Smooth muscle cell (in vitro differentiated cells): ENCODE measurements at regions not wholly inside any gene's neighbourhood (a gene's known extent, or its start where the extent isn't known, plus 50 kb on each side); places are given as distances from the start of the nearest gene placed in this dataset.

Experiments
- DNase-seq: peaks from one replicate; lab custom pipeline; 2025; ENCODE audit not compliant: unreplicated experiment; lab: John Stamatoyannopoulos, UW
- H2AFZ ChIP-seq: fragments of 200-600 bp; sonication (generic); 2 replicates; pipeline ENCODE4 v1.6.0; 2016; ENCODE audit warnings: antibody characterized with exemption, low read depth, mild to moderate bottlenecking
- H3F3A ChIP-seq: fragments of 200-600 bp; sonication (generic); 2 replicates; pipeline ENCODE4 v1.6.0; 2017; ENCODE audit warnings: antibody characterized with exemption, low read depth
- H3K27ac ChIP-seq: fragments of 200-600 bp; sonication (generic); 2 replicates; pipeline ENCODE4 v1.5.1; 2016; ENCODE audit warnings: low read depth, mild to moderate bottlenecking
- H3K27me3 ChIP-seq: fragments of 200-600 bp; sonication (generic); 2 replicates; pipeline ENCODE4 v1.6.1; 2016; ENCODE audit warnings: low read depth, mild to moderate bottlenecking
- H3K36me3 ChIP-seq: fragments of 200-600 bp; sonication (generic); 2 replicates; pipeline ENCODE4 v1.5.1; 2016; ENCODE audit warnings: low read depth
- H3K4me1 ChIP-seq: fragments of 200-600 bp; sonication (generic); 2 replicates; pipeline ENCODE4 v1.5.1; 2016; ENCODE audit warnings: low read depth
- H3K4me2 ChIP-seq: fragments of 200-600 bp; sonication (generic); 2 replicates; pipeline ENCODE4 v1.6.0; 2016; ENCODE audit warnings: mild to moderate bottlenecking
- H3K4me3 ChIP-seq: fragments of 200-600 bp; sonication (generic); 2 replicates; pipeline ENCODE4 v1.5.1; 2016; ENCODE audit warnings: mild to moderate bottlenecking
- H3K79me2 ChIP-seq: fragments of 200-600 bp; sonication (generic); 2 replicates; pipeline ENCODE4 v1.6.0; 2016; ENCODE audit warnings: low read depth, mild to moderate bottlenecking
- H3K9ac ChIP-seq: fragments of 200-600 bp; sonication (generic); 2 replicates; pipeline ENCODE4 v1.6.0; 2016; ENCODE audit warnings: low read depth
- H3K9me3 ChIP-seq: fragments of 200-600 bp; sonication (generic); replicated peaks from 2 replicates; pipeline ENCODE4 v1.5.1; 2016; ENCODE audit warnings: low read depth
- H4K20me1 ChIP-seq: fragments of 200-600 bp; sonication (generic); 2 replicates; pipeline ENCODE4 v1.6.0; 2016; ENCODE audit warnings: low read depth
- CTCF ChIP-seq: fragments of 200-600 bp; sonication (generic); IDR thresholded peaks from 2 replicates; pipeline ENCODE4 v1.5.1; 2017; ENCODE audit warnings: borderline replicate concordance, mild to moderate bottlenecking, antibody characterized with exemption; ENCODE audit not compliant: insufficient read depth, poor library complexity, severe bottlenecking
- WGBS: methylation state at CpG from one replicate; pipeline ENCODE4 v1.1.7; 2016; ENCODE audit warnings: low lambda C conversion rate; 5-methylcytosine and 5-hydroxymethylcytosine counted together

GRCh38 chr6:40809627-40810026 lies 222.5 kb upstream of the LRFN2 start:
- H3K9ac ChIP-seq = no peak overlapping the region
- no peaks in the 10 kb centered on the region for H3F3A ChIP-seq
- no peaks in the 10 kb centered on the region for H3K79me2 ChIP-seq
- no peak overlapping the region for H2AFZ ChIP-seq
- no peaks in the 10 kb centered on the region for H3K27me3 ChIP-seq
- WGBS = 79% methylated on average over 1 of the region's 1 CpG
- H4K20me1 ChIP-seq = no peaks in the 10 kb centered on the region
- TF ChIP-seq CTCF = no peak
- H3K9me3 ChIP-seq = no peaks in the 10 kb centered on the region
- H3K4me1 ChIP-seq = no peaks in the 10 kb centered on the region
- H3K36me3 ChIP-seq = no peaks in the 10 kb centered on the region
- H3K27ac ChIP-seq = no peak overlapping the region
- no peak overlapping the region for H3K4me3 ChIP-seq
- no peak overlapping the region for H3K4me2 ChIP-seq
- no peak for DNase-seq

GRCh38 chr6:40807484-40807883 lies 220.3 kb upstream of the LRFN2 start:
- Histone ChIP-seq H3K4me1 (peaks cover 5% of the 10 kb centered on the region), H3K27ac (no peak overlapping the region), H3K79me2 (no peaks in the 10 kb centered on the region), H3F3A (no peaks in the 10 kb centered on the region), H3K4me2 (no peak overlapping the region), H3K4me3 (no peak overlapping the region), H3K9me3 (no peaks in the 10 kb centered on the region), H3K27me3 (no peaks in the 10 kb centered on the region), H3K9ac (no peak overlapping the region), H3K36me3 (no peaks in the 10 kb centered on the region), H2AFZ (no peak overlapping the region), H4K20me1 (no peaks in the 10 kb centered on the region)
- 87% methylated on average over 5 of the region's 5 CpGs for WGBS
- DNase-seq = no peak
- no peak for TF ChIP-seq CTCF

GRCh38 chr6:40806256-40806864 lies 219.2 kb upstream of the LRFN2 start:
- Histone ChIP-seq H3K27ac (no peak overlapping the region), H3K9me3 (no peaks in the 10 kb centered on the region), H3K4me2 (no peak overlapping the region), H3K4me3 (no peak overlapping the region), H3K9ac (no peak overlapping the region), H3K4me1 (peaks cover 5% of the 10 kb centered on the region), H3F3A (no peaks in the 10 kb centered on the region), H2AFZ (no peak overlapping the region), H3K36me3 (no peaks in the 10 kb centered on the region), H3K27me3 (no peaks in the 10 kb centered on the region), H4K20me1 (no peaks in the 10 kb centered on the region), H3K79me2 (no peaks in the 10 kb centered on the region)
- WGBS = 56% methylated on average over 7 of the region's 7 CpGs
- no peak for TF ChIP-seq CTCF
- DNase-seq = no peak

GRCh38 chr6:40805336-40805735 lies 218.2 kb upstream of the LRFN2 start:
- Histone ChIP-seq H3K4me2 (no peak overlapping the region), H3F3A (no peaks in the 10 kb centered on the region), H3K9ac (no peak overlapping the region), H3K9me3 (no peaks in the 10 kb centered on the region), H3K79me2 (no peaks in the 10 kb centered on the region), H3K4me1 (peaks cover 5% of the 10 kb centered on the region), H4K20me1 (no peaks in the 10 kb centered on the region), H3K27me3 (no peaks in the 10 kb centered on the region), H3K27ac (no peak overlapping the region), H2AFZ (no peak overlapping the region), H3K36me3 (no peaks in the 10 kb centered on the region), H3K4me3 (no peak overlapping the region)
- no peak for TF ChIP-seq CTCF
- no peak for DNase-seq
- WGBS = 94% methylated on average over 4 of the region's 4 CpGs
